MM.1S (cell line): ENCODE measurements at regions not wholly inside any gene's neighbourhood (a gene's known extent, or its start where the extent isn't known, plus 50 kb on each side); places are given as distances from the start of the nearest gene placed in this dataset.

Source experiments
- CTCF ChIP-seq: fragments of 300-600 bp; sonication (generic); IDR thresholded peaks from 2 replicates; pipeline ENCODE4 v1.5.1; 2016; ENCODE audit warnings: antibody characterized with exemption, low read length, mixed read lengths
- EZH2 ChIP-seq: fragments of 300-600 bp; sonication (generic); optimal IDR thresholded peaks from 2 replicates; pipeline ENCODE3; 2017; ENCODE audit warnings: low read depth, mild to moderate bottlenecking, antibody characterized with exemption, low read length, mixed read lengths
- EZH2phosphoT487 ChIP-seq: fragments of 300-600 bp; sonication (generic); IDR thresholded peaks from 2 replicates; pipeline ENCODE4 v1.6.1; 2018; ENCODE audit warnings: antibody characterized with exemption, low read length

GRCh38 chr7:119270644-119271043 lies 1002.3 kb upstream of the KCND2 start:
- no peak for TF ChIP-seq CTCF
- TF ChIP-seq EZH2phosphoT487 = no peak
- no peak for TF ChIP-seq EZH2
